GM19025 (cell line): ENCODE measurements at regions not wholly inside any gene's neighbourhood (a gene's known extent, or its start where the extent isn't known, plus 50 kb on each side); places are given as distances from the start of the nearest gene placed in this dataset.
"Not testable (repeated sequence)": the region's sequence is repeated elsewhere in the genome, so short reads cannot be mapped to it uniquely, and the experiment has no call there.

ENCODE experiments used
- ATAC-seq: cut with Tn5 transposase; IDR thresholded peaks from one replicate; pipeline ENCODE4 v1.9.1; 2021; ENCODE audit warnings: mild to moderate bottlenecking, low read depth, moderate library complexity; ENCODE audit not compliant: unreplicated experiment

GRCh38 chr2:187610450-187610849 lies 56.2 kb upstream of the TFPI start:
- not testable (repeated sequence) for ATAC-seq

- no peak for ATAC-seq
These were observed 58.6 kb upstream of the TFPI start for GRCh38 chr2:187612857-187613256.

- no peak for ATAC-seq
These were observed 60.5 kb upstream of the TFPI start for GRCh38 chr2:187614756-187615155.

- no peak for ATAC-seq
These were observed 61.1 kb upstream of the TFPI start for GRCh38 chr2:187615364-187615763.

GRCh38 chr2:187615902-187616301 lies 61.7 kb upstream of the TFPI start:
- ATAC-seq, result no peak

GRCh38 chr2:187617120-187617519 lies 62.9 kb upstream of the TFPI start:
- no peak for ATAC-seq

- no peak for ATAC-seq
These were observed 63.7 kb upstream of the TFPI start for GRCh38 chr2:187617905-187618304.

- ATAC-seq, result no peak
These were observed 64.6 kb upstream of the TFPI start for GRCh38 chr2:187618813-187619212.

GRCh38 chr2:187627153-187627552 lies 72.9 kb upstream of the TFPI start:
- no peak for ATAC-seq

GRCh38 chr2:187636731-187637391 lies 82.6 kb upstream of the TFPI start:
- ATAC-seq, result not testable (repeated sequence)

GRCh38 chr2:187637392-187637740 lies 83.1 kb upstream of the TFPI start:
- ATAC-seq, result not testable (repeated sequence)

- ATAC-seq, result not testable (repeated sequence)
These were observed 83.5 kb upstream of the TFPI start for GRCh38 chr2:187637771-187638170.

- no peak for ATAC-seq
These were observed 84.6 kb upstream of the TFPI start for GRCh38 chr2:187638840-187639239.

- no peak for ATAC-seq
These were observed 86.8 kb upstream of the TFPI start for GRCh38 chr2:187640926-187641510.

GRCh38 chr2:187642498-187642897 lies 88.3 kb upstream of the TFPI start:
- ATAC-seq, result no peak

GRCh38 chr2:187644486-187644885 lies 90.3 kb upstream of the TFPI start:
- ATAC-seq, result no peak

GRCh38 chr2:187644981-187645380 lies 90.7 kb upstream of the TFPI start:
- no peak for ATAC-seq

- no peak for ATAC-seq
These were observed 92.3 kb upstream of the TFPI start for GRCh38 chr2:187646556-187646955.

GRCh38 chr2:187654535-187654934 lies 100.3 kb upstream of the TFPI start:
- ATAC-seq, result no peak

GRCh38 chr2:187655001-187655400 lies 100.8 kb upstream of the TFPI start:
- no peak for ATAC-seq

GRCh38 chr2:187656123-187656522 lies 101.9 kb upstream of the TFPI start:
- ATAC-seq, result no peak

- ATAC-seq, result no peak
These were observed 104.8 kb upstream of the TFPI start for GRCh38 chr2:187658952-187659525.
